ENCODE measurements at regions not wholly inside any gene's neighbourhood (a gene's known extent, or its start where the extent isn't known, plus 50 kb on each side); places are given as distances from the start of the nearest gene placed in this dataset.

DNA sequence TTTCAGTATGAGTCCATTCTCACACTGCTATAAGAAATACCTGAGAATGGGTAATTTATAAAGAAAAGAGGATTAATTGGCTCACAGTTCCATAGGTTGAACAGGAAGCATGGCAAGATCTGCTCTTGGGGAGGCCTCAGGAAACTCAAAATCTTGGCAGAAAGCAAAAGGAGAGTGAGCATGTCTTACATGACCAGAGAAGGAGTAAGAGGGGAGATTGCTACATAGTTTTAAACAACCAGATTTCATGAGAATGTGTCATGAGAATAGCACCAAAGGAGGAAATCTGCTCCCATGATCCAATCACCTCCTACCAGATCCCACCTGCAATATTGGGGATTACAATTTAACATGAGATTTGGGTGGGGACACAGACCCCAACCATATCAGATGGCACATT lies 672.4 kb downstream of the HTR1B start:
- H4K20me1 ChIP-seq (ENCODE audit: insufficient read depth), result no peaks in the 10 kb centered on the region
- H3K79me2 ChIP-seq (ENCODE audit: low read depth), result no peaks in the 10 kb centered on the region
- no peak overlapping the region; the same call in 1 of the 2 replicates for H2AFZ ChIP-seq
- no peaks in the 10 kb centered on the region; the same call in 1 of the 2 replicates for H3K9me3 ChIP-seq (ENCODE audit: insufficient read depth, low read depth)
- no peak for DNase-seq
- POLR2A ChIA-PET (ENCODE audit: unreplicated experiment), result no interaction called here
- no peak for TF ChIP-seq EZH2 (IDR thresholded peaks at IDR 0.05; ENCODE audit: low read depth)
- TF ChIP-seq, protein P1, sequence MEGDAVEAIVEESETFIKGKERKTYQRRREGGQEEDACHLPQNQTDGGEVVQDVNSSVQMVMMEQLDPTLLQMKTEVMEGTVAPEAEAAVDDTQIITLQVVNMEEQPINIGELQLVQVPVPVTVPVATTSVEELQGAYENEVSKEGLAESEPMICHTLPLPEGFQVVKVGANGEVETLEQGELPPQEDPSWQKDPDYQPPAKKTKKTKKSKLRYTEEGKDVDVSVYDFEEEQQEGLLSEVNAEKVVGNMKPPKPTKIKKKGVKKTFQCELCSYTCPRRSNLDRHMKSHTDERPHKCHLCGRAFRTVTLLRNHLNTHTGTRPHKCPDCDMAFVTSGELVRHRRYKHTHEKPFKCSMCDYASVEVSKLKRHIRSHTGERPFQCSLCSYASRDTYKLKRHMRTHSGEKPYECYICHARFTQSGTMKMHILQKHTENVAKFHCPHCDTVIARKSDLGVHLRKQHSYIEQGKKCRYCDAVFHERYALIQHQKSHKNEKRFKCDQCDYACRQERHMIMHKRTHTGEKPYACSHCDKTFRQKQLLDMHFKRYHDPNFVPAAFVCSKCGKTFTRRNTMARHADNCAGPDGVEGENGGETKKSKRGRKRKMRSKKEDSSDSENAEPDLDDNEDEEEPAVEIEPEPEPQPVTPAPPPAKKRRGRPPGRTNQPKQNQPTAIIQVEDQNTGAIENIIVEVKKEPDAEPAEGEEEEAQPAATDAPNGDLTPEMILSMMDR (conservative IDR thresholded peaks at IDR 0.05), result no peak
- no TSS peak for BruUV-seq (replicated peaks)
- no peak overlapping the region for H3K4me3 ChIP-seq
- CTCF ChIA-PET, result no interaction called here
- H3K9me2 ChIP-seq (ENCODE audit: insufficient read depth), result no peaks in the 10 kb centered on the region
- intact Hi-C loops (cut with micrococcal nuclease; ENCODE audit: unreplicated experiment), result no loop called here
- no peak overlapping the region for H3K4me2 ChIP-seq
- no peak overlapping the region for H3K27ac ChIP-seq
- no peaks in the 10 kb centered on the region for H3K36me3 ChIP-seq (ENCODE audit: low read depth)
- H3K4me1 ChIP-seq (replicated peaks; ENCODE audit: insufficient read depth), result no peaks in the 10 kb centered on the region
- H3F3A ChIP-seq (ENCODE audit: insufficient read depth, low read depth), result no peaks in the 10 kb centered on the region
- H3K27me3 ChIP-seq (ENCODE audit: insufficient read depth, low read depth), result no peaks in the 10 kb centered on the region

DNA sequence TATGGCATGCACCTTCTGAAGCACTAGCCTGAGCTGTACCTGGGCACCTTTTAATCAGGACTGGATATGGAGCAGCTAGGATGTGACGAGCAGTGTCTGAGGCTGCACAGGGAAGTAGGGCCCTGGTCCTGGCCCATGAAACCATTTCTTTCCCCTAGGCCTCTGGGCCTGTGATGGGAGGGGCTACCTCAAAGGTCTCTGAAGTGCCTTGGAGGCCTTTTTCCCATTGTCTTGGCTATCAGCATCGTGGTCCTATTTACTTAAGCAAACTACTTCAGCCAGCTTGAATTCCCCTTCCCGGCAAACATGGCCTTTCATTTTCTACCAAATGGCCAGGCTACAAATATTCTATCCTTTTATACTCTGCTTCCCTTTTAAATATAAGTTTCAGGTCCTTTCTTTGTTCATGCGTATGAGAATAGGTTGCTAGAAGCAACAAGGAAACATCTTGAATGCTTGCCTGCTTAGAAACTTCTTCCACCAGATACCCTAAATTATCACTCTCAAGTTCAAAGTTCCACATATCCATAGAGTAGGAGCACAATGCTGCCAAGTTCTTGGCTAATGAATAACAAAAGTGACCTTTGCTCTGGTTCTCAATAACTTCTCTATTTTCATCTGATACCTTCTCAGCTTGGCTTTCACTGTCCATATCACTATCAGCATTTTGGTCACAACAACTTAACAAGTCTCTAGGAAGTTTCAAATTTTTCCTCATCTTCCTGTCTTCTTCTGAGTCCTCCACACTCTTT lies 673.1 kb downstream of the HTR1B start:
- Histone ChIP-seq H3K4me1 (replicated peaks; ENCODE audit: insufficient read depth) (no peaks in the 10 kb centered on the region), H3K79me2 (ENCODE audit: low read depth) (no peaks in the 10 kb centered on the region), H3K27ac (no peak overlapping the region), H3K36me3 (ENCODE audit: low read depth) (no peaks in the 10 kb centered on the region), H3K4me3 (no peak overlapping the region), H4K20me1 (ENCODE audit: insufficient read depth) (no peaks in the 10 kb centered on the region), H3K4me2 (no peak overlapping the region), H3K9me2 (ENCODE audit: insufficient read depth) (no peaks in the 10 kb centered on the region), H3K9me3 (ENCODE audit: insufficient read depth, low read depth) (no peaks in the 10 kb centered on the region; the same call in 1 of the 2 replicates), H2AFZ (no peak overlapping the region), H3K27me3 (ENCODE audit: insufficient read depth, low read depth) (no peaks in the 10 kb centered on the region), H3F3A (ENCODE audit: insufficient read depth, low read depth) (no peaks in the 10 kb centered on the region)
- intact Hi-C loops (cut with micrococcal nuclease; ENCODE audit: unreplicated experiment), result no loop called here
- CTCF ChIA-PET, result no interaction called here
- POLR2A ChIA-PET (ENCODE audit: unreplicated experiment), result no interaction called here
- no peak for DNase-seq
- TF ChIP-seq EZH2 (IDR thresholded peaks at IDR 0.05; ENCODE audit: low read depth), result no peak
- BruUV-seq (replicated peaks), result no TSS peak

GRCh38 chr6:76789580-76789979 lies 673.7 kb downstream of the HTR1B start:
- no TSS peak for BruUV-seq (replicated peaks)
- Histone ChIP-seq H3K36me3 (ENCODE audit: low read depth) (no peaks in the 10 kb centered on the region), H3K4me3 (no peak overlapping the region), H3K4me2 (no peak overlapping the region), H4K20me1 (ENCODE audit: insufficient read depth) (no peaks in the 10 kb centered on the region), H3K79me2 (ENCODE audit: low read depth) (no peaks in the 10 kb centered on the region), H3K27me3 (ENCODE audit: insufficient read depth, low read depth) (no peaks in the 10 kb centered on the region), H2AFZ (no peak overlapping the region), H3F3A (ENCODE audit: insufficient read depth, low read depth) (no peaks in the 10 kb centered on the region), H3K4me1 (replicated peaks; ENCODE audit: insufficient read depth) (no peaks in the 10 kb centered on the region), H3K27ac (no peak overlapping the region), H3K9me3 (ENCODE audit: insufficient read depth, low read depth) (no peaks in the 10 kb centered on the region; the same call in 1 of the 2 replicates), H3K9me2 (ENCODE audit: insufficient read depth) (no peaks in the 10 kb centered on the region)
- ChIA-PET POLR2A (ENCODE audit: unreplicated experiment) (no interaction called here), CTCF (no interaction called here)
- TF ChIP-seq EZH2 (IDR thresholded peaks at IDR 0.05; ENCODE audit: low read depth), result no peak
- TF ChIP-seq, protein P1 (conservative IDR thresholded peaks at IDR 0.05), result no peak
- intact Hi-C loops (cut with micrococcal nuclease; ENCODE audit: unreplicated experiment), result no loop called here
- no peak for DNase-seq

GRCh38 chr6:76788155-76788554 lies 675.1 kb downstream of the HTR1B start:
- no TSS peak for BruUV-seq (replicated peaks)
- H3K27ac ChIP-seq, result no peak overlapping the region
- intact Hi-C loops (cut with micrococcal nuclease; ENCODE audit: unreplicated experiment), result no loop called here

More at GRCh38 chr6:76788155-76788554, 675.1 kb downstream of the HTR1B start:
- TF ChIP-seq, protein P1 (conservative IDR thresholded peaks at IDR 0.05), result no peak
- TF ChIP-seq EZH2 (IDR thresholded peaks at IDR 0.05; ENCODE audit: low read depth), result no peak
- Histone ChIP-seq H3F3A (ENCODE audit: insufficient read depth, low read depth) (no peaks in the 10 kb centered on the region), H3K36me3 (ENCODE audit: low read depth) (no peaks in the 10 kb centered on the region), H3K27me3 (ENCODE audit: insufficient read depth, low read depth) (no peaks in the 10 kb centered on the region), H2AFZ (no peak overlapping the region), H3K4me2 (no peak overlapping the region), H3K4me1 (replicated peaks; ENCODE audit: insufficient read depth) (no peaks in the 10 kb centered on the region), H3K9me2 (ENCODE audit: insufficient read depth) (no peaks in the 10 kb centered on the region), H3K4me3 (no peak overlapping the region), H3K79me2 (ENCODE audit: low read depth) (no peaks in the 10 kb centered on the region), H3K9me3 (ENCODE audit: insufficient read depth, low read depth) (no peaks in the 10 kb centered on the region; the same call in 1 of the 2 replicates), H4K20me1 (ENCODE audit: insufficient read depth) (no peaks in the 10 kb centered on the region)
- CTCF ChIA-PET, result no interaction called here
- POLR2A ChIA-PET (ENCODE audit: unreplicated experiment), result no interaction called here
- DNase-seq, result no peak
